ENCODE measurements at regions not wholly inside any gene's neighbourhood (a gene's known extent, or its start where the extent isn't known, plus 50 kb on each side); places are given as distances from the start of the nearest gene placed in this dataset.

- no peak for TF ChIP-seq EGR1 (IDR thresholded peaks at IDR 0.05)
- no peak for TF ChIP-seq EP300 (IDR thresholded peaks at IDR 0.05; ENCODE audit: borderline replicate concordance)
- no peak for TF ChIP-seq CEBPB (IDR thresholded peaks at IDR 0.05)
- TF ChIP-seq NFIC (IDR thresholded peaks at IDR 0.05): no peak
- TF ChIP-seq TAF1 (IDR thresholded peaks at IDR 0.05; ENCODE audit: low read depth): no peak
- TF ChIP-seq FOXM1 (IDR thresholded peaks at IDR 0.05; ENCODE audit: borderline replicate concordance, low read depth): no peak
- no peak for TF ChIP-seq MAX (IDR thresholded peaks at IDR 0.05)
- TF ChIP-seq TEAD4 (IDR thresholded peaks at IDR 0.05): no peak
- no peak for TF ChIP-seq USF1 (IDR thresholded peaks at IDR 0.05)
- no peak for TF ChIP-seq REST (IDR thresholded peaks at IDR 0.05; ENCODE audit: low read depth)
- no peak for TF ChIP-seq CREB1 (IDR thresholded peaks at IDR 0.05; ENCODE audit: low read depth)
- no peak for TF ChIP-seq ZBTB7A (IDR thresholded peaks at IDR 0.05; ENCODE audit: low read depth)
These were observed 113.8 kb upstream of the SCN7A start for GRCh38 chr2:166607880-166608279.

- no peak for TF ChIP-seq RAD21 (IDR thresholded peaks at IDR 0.05; ENCODE audit: low read depth)
- TF ChIP-seq CEBPB (IDR thresholded peaks at IDR 0.05): no peak
- TF ChIP-seq TCF12 (IDR thresholded peaks at IDR 0.05; ENCODE audit: low read depth): no peak
- TF ChIP-seq TEAD4 (IDR thresholded peaks at IDR 0.05): no peak
- no peak for TF ChIP-seq TAF1 (IDR thresholded peaks at IDR 0.05; ENCODE audit: low read depth)
- TF ChIP-seq REST (IDR thresholded peaks at IDR 0.05; ENCODE audit: low read depth): no peak
- no peak for TF ChIP-seq FOXM1 (IDR thresholded peaks at IDR 0.05; ENCODE audit: borderline replicate concordance, low read depth)
- no peak for TF ChIP-seq MAX (IDR thresholded peaks at IDR 0.05)
These were observed 99.4 kb upstream of the SCN7A start for GRCh38 chr2:166593403-166593802.

- TF ChIP-seq NFIC (IDR thresholded peaks at IDR 0.05): no peak
- TF ChIP-seq RAD21 (IDR thresholded peaks at IDR 0.05; ENCODE audit: low read depth): no peak
- no peak for TF ChIP-seq TCF12 (IDR thresholded peaks at IDR 0.05; ENCODE audit: low read depth)
- no peak for TF ChIP-seq FOXM1 (IDR thresholded peaks at IDR 0.05; ENCODE audit: borderline replicate concordance, low read depth)
- TF ChIP-seq YY1 (IDR thresholded peaks at IDR 0.05; ENCODE audit: low read depth): no peak
- no peak for TF ChIP-seq ZBTB7A (IDR thresholded peaks at IDR 0.05; ENCODE audit: low read depth)
- no peak for TF ChIP-seq MAX (IDR thresholded peaks at IDR 0.05)
- TF ChIP-seq EGR1 (IDR thresholded peaks at IDR 0.05): no peak
- TF ChIP-seq TEAD4 (IDR thresholded peaks at IDR 0.05): no peak
- no peak for TF ChIP-seq REST (IDR thresholded peaks at IDR 0.05; ENCODE audit: low read depth)
- TF ChIP-seq EP300 (IDR thresholded peaks at IDR 0.05; ENCODE audit: borderline replicate concordance): no peak
- TF ChIP-seq TAF1 (IDR thresholded peaks at IDR 0.05; ENCODE audit: low read depth): no peak
- TF ChIP-seq CREB1 (IDR thresholded peaks at IDR 0.05; ENCODE audit: low read depth): no peak
- TF ChIP-seq USF1 (IDR thresholded peaks at IDR 0.05): no peak
- TF ChIP-seq CEBPB (IDR thresholded peaks at IDR 0.05): no peak
These were observed 98.7 kb upstream of the SCN7A start for GRCh38 chr2:166592750-166593149.

- TF ChIP-seq MAX (IDR thresholded peaks at IDR 0.05) (no peak), TEAD4 (IDR thresholded peaks at IDR 0.05) (no peak), TAF1 (IDR thresholded peaks at IDR 0.05; ENCODE audit: low read depth) (no peak), RAD21 (IDR thresholded peaks at IDR 0.05; ENCODE audit: low read depth) (no peak), NFIC (IDR thresholded peaks at IDR 0.05) (no peak)
These were observed 97.2 kb upstream of the SCN7A start for GRCh38 chr2:166591226-166591625.

Data from Ishikawa (cell line).